OCI-LY3 (cell line): ENCODE measurements at regions not wholly inside any gene's neighbourhood (a gene's known extent, or its start where the extent isn't known, plus 50 kb on each side); places are given as distances from the start of the nearest gene placed in this dataset.

Source experiments
- H2AFZ ChIP-seq: fragments of 200-600, 300-600 bp; shearing (Covaris generic); 2 replicates; pipeline ENCODE4 v1.6.0; 2014; ENCODE audit warnings: antibody characterized with exemption, low read depth, low read length
- H3K27ac ChIP-seq: fragments of 200-600, 300-600 bp; sonication (generic); 2 replicates; pipeline ENCODE4 v1.5.1; 2014; ENCODE audit warnings: mild to moderate bottlenecking, low read length, moderate library complexity, mixed read lengths
- H3K27me3 ChIP-seq: fragments of 200-600, 300-600 bp; sonication (generic); 2 replicates; pipeline ENCODE4 v1.6.1; 2014; ENCODE audit warnings: low read depth, low read length, mixed read lengths
- H3K36me3 ChIP-seq: fragments of 200-600, 300-600 bp; sonication (generic); replicated peaks from 2 replicates; pipeline ENCODE3; 2014; ENCODE audit warnings: low read depth, low read length, mixed read lengths
- H3K4me1 ChIP-seq: fragments of 300-600, 200-600 bp; sonication (generic); 2 replicates; pipeline ENCODE4 v1.6.1; 2014; ENCODE audit warnings: low read length, mixed read lengths
- H3K4me2 ChIP-seq: fragments of 200-600, 300-600 bp; sonication (generic); 2 replicates; pipeline ENCODE4 v1.6.1; 2014; ENCODE audit warnings: low read length, mixed read lengths
- H3K4me3 ChIP-seq: fragments of 300-600, 200-600 bp; sonication (generic); 2 replicates; pipeline ENCODE4 v1.5.1; 2014; ENCODE audit warnings: antibody characterized with exemption, mild to moderate bottlenecking, low read length, moderate library complexity
- H3K79me2 ChIP-seq: fragments of 300-600, 200-600 bp; shearing (Covaris generic); 2 replicates; pipeline ENCODE4 v1.6.1; 2014; ENCODE audit warnings: mild to moderate bottlenecking, low read length, mixed read lengths
- H3K9ac ChIP-seq: fragments of 300-600, 200-600 bp; shearing (Covaris generic); 2 replicates; pipeline ENCODE4 v1.6.0; 2014; ENCODE audit warnings: mild to moderate bottlenecking, low read length, moderate library complexity
- H3K9me3 ChIP-seq: fragments of 200-600, 300-600 bp; shearing (Covaris generic); 2 replicates; pipeline ENCODE4 v1.6.1; 2014; ENCODE audit warnings: low read length, mixed read lengths; ENCODE audit not compliant: insufficient read depth
- H4K20me1 ChIP-seq: fragments of 200-600, 300-600 bp; sonication (generic); 2 replicates; pipeline ENCODE4 v1.6.1; 2016; ENCODE audit warnings: low read length, mixed read lengths; ENCODE audit not compliant: insufficient read depth
- CTCF ChIP-seq: fragments of 200-600, 300-600 bp; sonication (generic); IDR thresholded peaks from 2 replicates; pipeline ENCODE4 v1.5.1; 2014; ENCODE audit warnings: antibody characterized with exemption, low read length, low read depth
- EZH2phosphoT487 ChIP-seq: fragments of 200-600 bp; shearing (Covaris generic); IDR thresholded peaks from 2 replicates; pipeline ENCODE4 v1.6.1; 2018; ENCODE audit warnings: antibody characterized with exemption, mixed run types, low read depth

DNA sequence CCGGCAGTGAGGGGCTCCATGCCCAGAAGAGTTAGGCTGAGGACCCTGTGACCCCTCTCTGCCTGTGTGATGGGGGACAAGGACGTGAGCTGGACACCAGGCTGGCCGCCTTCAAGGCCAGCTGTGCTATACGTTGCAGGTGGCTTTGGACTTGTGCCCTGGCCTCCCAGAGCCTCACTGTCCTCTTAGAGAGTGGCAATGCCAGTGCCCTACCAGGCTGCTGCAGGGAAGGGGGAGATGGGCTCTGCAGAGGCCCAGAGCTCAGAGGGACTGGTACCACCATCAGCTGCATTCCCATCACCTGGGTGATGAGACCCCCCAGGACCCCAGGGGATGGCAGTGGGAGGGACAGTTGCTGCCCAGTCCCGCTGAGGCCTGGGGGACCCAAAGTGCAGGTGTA lies 90.4 kb upstream of the SHISAL1 start:
- Histone ChIP-seq H3K4me1 (no peaks in the 10 kb centered on the region), H2AFZ (no peak overlapping the region), H3K9ac (no peak overlapping the region), H3K36me3 (no peaks in the 10 kb centered on the region), H3K4me3 (no peak overlapping the region), H3K4me2 (no peak overlapping the region), H3K27me3 (peaks cover 18% of the 10 kb centered on the region; the same call in 1 of the 2 replicates), H3K9me3 (no peaks in the 10 kb centered on the region), H3K27ac (no peak overlapping the region), H3K79me2 (no peaks in the 10 kb centered on the region), H4K20me1 (no peaks in the 10 kb centered on the region)
- TF ChIP-seq CTCF (no peak), EZH2phosphoT487 (no peak)

DNA sequence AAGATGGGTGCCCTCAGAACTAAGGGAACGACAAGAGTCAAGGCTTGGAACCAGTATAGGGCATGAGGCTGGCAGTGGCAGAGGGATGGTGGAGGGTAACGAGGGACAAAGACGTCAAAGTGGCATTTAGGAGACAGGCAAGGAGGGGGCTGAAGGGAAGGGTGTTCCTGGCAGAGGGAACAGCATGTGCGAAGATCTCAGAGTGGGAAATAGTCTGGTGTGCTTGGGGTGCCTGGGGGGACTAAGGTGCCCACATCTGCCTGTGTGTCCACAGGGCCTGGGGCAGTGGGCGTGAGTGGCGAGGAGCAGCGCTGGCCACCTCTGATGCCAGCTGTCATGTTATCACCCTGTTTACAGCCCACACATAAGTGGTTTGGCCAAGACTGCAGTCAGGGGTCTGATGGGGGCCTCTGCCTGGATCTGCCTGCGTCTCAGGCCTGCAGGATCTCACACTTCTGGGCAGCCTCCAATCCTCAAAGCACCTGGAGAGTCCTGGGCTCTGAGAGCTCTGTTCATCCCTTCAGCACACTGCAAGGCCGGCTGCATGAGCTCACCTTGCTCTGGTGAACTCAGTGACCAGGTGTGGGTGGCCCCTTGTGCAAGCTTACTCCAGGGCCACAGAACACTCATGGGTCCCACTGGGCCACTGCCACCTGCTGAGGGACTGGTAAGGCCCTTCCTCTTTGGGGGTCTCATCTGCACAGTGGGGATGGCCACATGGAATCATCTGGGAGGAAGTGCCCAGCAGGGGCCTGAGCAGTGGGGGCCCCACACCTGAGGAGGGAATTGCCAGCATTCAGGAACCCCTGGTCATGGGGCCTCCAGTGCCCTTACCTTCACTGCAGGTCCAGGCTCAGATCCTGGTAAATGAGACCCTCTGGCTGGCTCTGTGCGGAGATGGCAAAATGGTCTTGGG lies 89.7 kb upstream of the SHISAL1 start:
- Histone ChIP-seq H4K20me1 (no peaks in the 10 kb centered on the region), H3K9me3 (no peaks in the 10 kb centered on the region), H3K79me2 (no peaks in the 10 kb centered on the region), H3K36me3 (no peaks in the 10 kb centered on the region), H3K4me1 (no peaks in the 10 kb centered on the region), H3K27me3 (peaks cover 15% of the 10 kb centered on the region; the same call in 1 of the 2 replicates), H3K27ac (no peak overlapping the region), H2AFZ (no peak overlapping the region), H3K4me3 (no peak overlapping the region), H3K9ac (no peak overlapping the region), H3K4me2 (no peak overlapping the region)
- TF ChIP-seq EZH2phosphoT487 = no peak
- no peak for TF ChIP-seq CTCF

DNA sequence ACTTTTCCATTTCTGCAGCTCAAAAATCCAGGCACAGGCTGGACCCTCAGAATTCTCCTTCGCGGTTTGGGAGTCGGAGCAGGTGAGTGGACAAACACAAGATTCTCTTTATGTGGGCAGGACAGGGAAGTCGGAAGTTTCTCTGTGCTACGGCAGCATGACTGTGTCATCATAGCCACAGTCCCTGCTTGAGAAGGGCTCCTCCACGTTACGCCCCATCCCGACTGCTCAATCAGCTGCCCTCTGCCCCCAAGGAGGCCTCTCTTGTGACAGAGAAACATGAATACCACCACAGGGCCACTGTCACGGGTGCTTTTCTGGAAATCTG lies 89.0 kb upstream of the SHISAL1 start:
- Histone ChIP-seq H3K36me3 (no peaks in the 10 kb centered on the region), H3K9me3 (no peaks in the 10 kb centered on the region), H4K20me1 (no peaks in the 10 kb centered on the region), H3K27ac (no peak overlapping the region), H3K4me2 (no peak overlapping the region), H3K27me3 (peaks cover 16% of the 10 kb centered on the region), H2AFZ (no peak overlapping the region), H3K4me3 (no peak overlapping the region), H3K79me2 (no peaks in the 10 kb centered on the region), H3K4me1 (no peaks in the 10 kb centered on the region), H3K9ac (no peak overlapping the region)
- no peak for TF ChIP-seq EZH2phosphoT487
- TF ChIP-seq CTCF = no peak

- TF ChIP-seq CTCF = no peak
- TF ChIP-seq EZH2phosphoT487 = no peak
Observed at GRCh38 chr22:44400763-44401060, 88.0 kb upstream of the SHISAL1 start.

More at GRCh38 chr22:44400763-44401060, 88.0 kb upstream of the SHISAL1 start:
- Histone ChIP-seq H3K9ac (no peak overlapping the region), H3K4me2 (no peak overlapping the region), H2AFZ (no peak overlapping the region), H3K79me2 (no peaks in the 10 kb centered on the region), H3K27me3 (peaks cover 19% of the 10 kb centered on the region), H3K27ac (no peak overlapping the region), H3K9me3 (no peaks in the 10 kb centered on the region), H4K20me1 (no peaks in the 10 kb centered on the region), H3K4me3 (no peak overlapping the region), H3K4me1 (no peaks in the 10 kb centered on the region), H3K36me3 (no peaks in the 10 kb centered on the region)
